Cerebellar cortex (tissue), 1 donor: ENCODE measurements at regions not wholly inside any gene's neighbourhood (a gene's known extent, or its start where the extent isn't known, plus 50 kb on each side); places are given as distances from the start of the nearest gene placed in this dataset.
"Not testable (repeated sequence)": the region's sequence is repeated elsewhere in the genome, so short reads cannot be mapped to it uniquely, and the experiment has no call there.

Experiments used
- DNase-seq: peaks from one replicate; pipeline ENCODE4 v3.0.0-alpha.2; 2015; ENCODE audit warnings: low spot score

- no peak for DNase-seq
Measured at GRCh38 chr10:25808372-25808771, 125.7 kb upstream of the MYO3A start.

DNA sequence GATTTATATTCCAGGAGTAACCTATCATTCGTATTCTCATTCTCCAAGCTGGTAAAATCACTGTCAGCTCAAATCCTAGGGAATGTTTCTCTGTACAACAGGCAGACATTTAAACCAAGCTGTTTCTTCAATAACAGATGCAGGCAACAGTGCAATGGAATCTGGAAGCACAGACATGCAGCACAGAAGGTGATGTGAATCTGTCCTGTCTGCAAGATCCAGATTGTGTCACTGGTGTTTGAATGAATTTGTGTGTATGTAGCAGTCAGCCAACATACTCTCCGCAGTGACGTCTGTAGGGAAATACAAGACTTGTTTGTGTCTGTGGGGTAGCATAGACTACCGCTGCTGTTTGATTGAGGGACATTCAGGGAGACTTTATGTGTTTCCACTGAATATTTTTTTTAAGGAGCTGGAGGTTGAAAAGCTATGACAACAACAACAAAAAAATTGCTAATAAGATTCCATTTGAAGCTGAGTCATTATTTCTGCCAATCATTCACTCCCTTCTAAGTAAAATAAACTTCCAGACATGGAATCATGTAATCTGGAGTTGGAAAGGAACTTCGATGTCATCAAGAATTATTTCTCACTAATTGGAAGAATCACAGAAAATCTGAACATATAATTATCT lies 122.9 kb upstream of the MYO3A start:
- no peak for DNase-seq

DNA sequence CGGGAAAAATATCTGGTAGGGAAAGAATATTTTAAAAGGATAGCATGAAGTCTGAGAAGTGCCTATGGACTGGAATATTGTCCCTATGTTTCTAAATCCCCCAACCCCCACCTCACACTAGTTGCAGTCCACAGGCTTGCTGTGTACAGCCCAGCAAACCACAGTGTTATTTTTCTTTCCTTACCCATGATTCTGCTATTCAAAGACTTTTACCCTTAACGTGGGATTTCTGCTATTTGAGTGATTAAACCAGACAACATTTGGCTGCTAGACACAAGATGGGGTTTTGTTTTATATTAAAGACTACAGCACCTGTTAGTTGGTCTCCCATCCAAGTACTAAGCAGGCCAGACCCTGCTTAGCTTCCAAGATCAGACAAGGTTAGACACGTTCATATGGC lies 120.5 kb upstream of the MYO3A start:
- DNase-seq = no peak

- DNase-seq = no peak
Measured at GRCh38 chr10:25815236-25815635, 118.8 kb upstream of the MYO3A start.

DNA sequence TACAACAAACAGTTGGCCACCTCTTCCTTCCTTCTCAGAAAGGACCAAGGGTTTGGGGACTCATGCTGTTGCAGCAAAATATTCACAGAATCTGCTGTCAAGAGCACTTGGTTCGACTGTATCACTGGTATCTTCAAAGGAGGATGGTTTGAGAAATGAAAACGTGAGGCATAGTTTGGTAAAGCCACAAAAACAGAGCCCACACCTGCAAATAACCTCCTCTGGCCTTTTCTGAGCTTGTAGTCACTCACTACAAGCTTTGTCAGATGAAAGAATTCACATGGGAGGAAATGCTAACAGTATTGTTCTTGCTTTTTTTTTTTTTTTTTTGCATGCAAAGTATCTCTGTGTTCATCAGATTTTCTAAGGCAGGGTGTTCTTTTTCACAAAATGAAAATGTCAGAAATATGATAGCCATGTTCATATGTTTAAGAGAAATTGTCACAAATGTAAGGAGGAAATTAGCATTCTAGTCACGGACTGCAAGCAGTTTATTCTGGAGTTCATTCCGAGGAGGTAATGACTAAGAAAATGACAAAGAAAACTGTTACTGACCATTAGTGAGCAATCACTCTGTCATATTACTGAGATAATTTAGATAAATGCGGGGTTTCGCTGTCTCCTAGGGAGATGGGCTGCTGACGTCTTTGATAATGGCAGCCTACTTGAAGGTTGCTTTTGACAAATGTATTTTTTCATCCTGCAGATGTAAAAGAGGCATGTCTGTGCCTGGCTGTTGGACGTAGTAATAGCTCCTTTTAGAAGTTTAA lies 117.8 kb upstream of the MYO3A start:
- no peak for DNase-seq

- DNase-seq = no peak
Measured at GRCh38 chr10:25817200-25817599, 116.8 kb upstream of the MYO3A start.

DNA sequence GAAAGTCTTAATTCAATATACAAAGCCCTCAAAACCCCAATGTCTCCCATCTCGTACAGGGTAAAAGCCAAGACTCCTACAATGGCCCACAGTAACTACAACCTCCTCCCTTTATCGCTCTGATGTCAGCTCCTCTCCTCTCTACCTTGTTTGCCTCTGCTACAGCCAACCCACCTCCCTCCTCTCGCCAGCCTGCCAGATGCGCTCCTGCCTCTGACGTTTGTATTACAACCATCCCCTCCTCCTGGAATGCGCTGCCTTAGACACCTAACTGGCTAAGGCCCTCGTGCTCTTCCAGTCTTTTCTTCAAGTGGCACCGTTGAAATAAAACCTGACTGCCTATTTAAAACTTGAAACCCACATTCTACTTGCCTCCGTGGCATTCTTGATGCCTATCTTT lies 115.3 kb upstream of the MYO3A start:
- no peak for DNase-seq

DNA sequence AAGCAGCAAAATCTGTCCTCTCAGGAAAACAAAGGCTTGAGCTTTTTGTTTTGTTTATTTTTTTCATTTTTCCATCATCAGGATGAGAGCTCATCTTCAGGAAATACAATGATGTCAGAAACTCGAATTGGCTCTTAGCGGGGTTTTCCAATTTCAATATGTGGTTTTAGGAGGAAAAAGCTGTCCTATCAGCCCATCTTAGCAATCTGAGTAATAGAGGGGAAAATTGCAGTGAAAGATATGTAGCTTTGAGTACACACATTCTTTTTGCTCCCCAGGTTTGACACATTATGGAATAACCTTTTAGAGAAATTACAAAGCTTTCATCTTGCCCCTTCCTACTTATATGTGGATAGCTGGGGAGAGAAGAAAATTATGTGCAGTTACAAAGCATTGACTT lies 113.6 kb upstream of the MYO3A start:
- DNase-seq = no peak

- DNase-seq = no peak
Measured at GRCh38 chr10:25820874-25821273, 113.2 kb upstream of the MYO3A start.

DNA sequence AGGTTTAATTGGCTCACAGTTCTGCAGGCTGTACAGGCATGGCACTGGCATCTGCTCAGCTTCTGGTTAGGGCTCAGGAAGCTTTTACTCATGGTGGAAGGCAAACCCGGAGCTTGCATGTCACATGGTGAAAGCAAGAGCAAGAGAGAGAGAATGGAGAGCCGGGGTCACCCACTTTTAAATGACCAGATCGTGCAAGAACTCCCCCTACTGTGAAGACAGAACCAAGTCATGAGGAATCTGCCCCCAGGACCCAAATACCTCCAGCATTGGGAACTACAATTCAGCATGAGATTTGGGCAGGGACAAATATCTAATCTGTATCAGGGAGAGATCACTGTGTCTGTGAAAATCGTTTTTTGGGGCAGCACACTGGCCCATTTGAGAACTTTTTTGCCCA lies 110.0 kb upstream of the MYO3A start:
- DNase-seq = no peak

DNA sequence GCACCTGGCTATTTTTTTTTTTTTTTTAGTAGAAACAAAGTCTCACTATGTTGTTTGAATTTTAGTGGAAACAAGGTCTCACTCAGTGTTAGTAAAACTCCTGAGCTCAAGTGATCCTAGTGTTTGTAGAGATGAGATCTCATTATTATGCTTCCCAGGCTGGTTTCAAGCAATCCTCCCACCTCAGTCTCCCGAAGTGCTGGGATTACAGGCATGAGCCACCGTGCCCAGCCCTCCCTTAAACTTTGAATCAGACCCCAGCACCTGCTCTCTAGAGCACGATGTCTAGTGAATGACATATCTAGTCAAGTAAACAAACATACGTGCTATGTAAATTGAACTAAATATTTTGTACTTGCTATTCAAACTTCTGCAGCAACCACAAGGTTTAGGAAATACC lies 105.6 kb upstream of the MYO3A start:
- DNase-seq = no peak

DNA sequence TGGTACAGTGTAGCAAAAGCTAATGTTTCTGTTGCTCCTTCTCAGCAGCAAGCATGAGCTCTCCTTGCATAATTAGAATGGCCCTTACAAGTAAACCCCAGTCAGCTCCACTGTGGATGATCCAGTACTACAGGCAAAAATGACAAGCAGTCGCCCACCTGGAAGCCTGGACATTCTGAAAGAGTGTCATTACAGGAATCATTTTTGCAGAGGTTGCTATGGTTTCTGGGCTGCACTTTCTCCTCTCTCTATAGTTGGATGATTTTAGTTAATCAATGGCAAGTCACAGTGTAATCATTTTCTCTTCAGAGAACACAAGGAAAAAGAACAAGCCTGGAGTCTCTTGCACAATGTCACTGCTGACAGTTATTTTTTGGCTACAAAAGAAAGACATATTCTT lies 102.9 kb upstream of the MYO3A start:
- DNase-seq = no peak

GRCh38 chr10:25839683-25840082 lies 94.3 kb upstream of the MYO3A start:
- no peak for DNase-seq

- DNase-seq = not testable (repeated sequence)
Measured at GRCh38 chr10:25840875-25841274, 93.2 kb upstream of the MYO3A start.

DNA sequence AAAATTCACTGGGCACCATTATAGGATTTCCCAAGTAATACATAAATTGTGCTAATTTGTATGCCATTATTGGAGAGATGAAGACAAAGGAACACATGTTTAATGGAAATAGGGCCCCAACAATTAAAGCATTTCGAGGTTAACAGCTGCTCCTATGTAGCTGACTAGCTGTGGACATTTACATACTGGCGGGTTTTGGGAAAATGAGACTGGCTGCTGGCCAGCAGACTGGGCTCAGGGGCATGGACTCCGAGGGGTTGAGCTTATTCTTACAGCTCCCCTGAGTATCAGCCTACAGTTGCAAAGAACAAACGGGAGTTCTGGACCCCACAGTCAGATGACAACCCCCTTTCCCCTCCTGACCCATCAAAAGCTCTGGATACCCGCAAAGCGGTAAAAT lies 91.9 kb upstream of the MYO3A start:
- no peak for DNase-seq

DNA sequence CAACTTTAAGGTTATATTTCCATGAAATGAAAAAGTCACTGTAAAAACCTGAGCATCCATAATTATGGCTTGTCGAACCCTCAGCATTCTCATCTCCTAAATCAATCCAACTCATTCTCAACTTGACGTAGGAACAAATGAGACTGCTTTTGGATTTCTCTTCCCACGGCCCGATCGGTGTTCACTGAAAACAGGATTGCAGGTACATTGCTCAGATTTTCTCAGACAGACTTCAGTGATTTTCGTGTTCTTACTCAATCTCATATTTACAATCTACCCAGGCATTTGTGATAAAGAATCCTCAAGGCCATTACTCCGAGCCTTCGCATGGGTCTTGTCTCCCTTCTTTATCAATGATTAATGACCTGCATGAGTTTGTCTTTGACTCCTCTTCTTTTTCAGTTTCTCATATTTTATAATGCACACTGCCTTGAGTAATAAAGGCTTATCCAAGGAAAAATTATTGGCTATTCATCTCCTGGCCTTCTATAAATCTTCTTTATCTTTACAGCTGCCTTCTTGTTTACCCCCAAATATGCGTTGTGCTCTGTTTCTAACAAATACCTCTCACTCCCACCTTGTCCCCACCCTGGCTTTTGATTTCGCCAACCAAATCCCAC lies 90.4 kb upstream of the MYO3A start:
- no peak for DNase-seq

DNA sequence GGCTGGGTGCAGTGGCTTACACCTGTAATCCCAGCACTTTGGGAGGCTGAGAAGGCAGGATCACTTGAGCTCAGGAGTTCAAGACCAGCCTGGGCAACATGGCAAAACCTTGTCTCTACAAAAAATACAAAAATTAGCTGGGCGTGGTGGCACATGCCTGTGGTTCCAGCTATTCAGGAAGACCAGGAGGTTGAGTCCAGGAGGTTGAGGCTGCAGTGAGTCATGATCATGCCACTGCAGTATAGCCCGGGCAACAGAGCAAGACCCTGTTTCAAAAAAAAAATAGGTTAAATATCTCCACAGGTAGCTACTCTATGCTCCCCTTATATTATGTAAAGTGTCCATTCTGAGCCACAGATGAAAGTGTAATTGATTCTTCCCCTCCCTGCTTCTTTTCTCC lies 89.3 kb upstream of the MYO3A start:
- not testable (repeated sequence) for DNase-seq

DNA sequence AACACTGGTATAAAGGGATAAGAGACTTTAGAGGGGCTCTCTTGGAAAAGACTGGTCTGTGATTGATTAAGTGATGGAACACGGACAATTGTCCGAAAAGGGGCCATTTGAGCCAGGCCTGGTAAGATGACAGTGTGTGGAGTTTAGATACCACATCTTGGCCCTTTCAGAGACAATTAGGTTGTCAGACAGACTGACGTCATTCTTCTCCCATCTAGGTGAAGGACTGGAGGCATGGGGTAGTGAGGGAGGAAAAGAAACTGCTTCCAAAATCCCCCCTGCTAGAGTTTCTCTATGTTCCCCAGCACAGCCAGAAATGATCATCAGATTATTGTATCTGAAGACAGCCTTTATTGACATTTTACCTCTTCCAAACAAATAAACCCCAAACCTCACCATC lies 84.8 kb upstream of the MYO3A start:
- DNase-seq = no peak

DNA sequence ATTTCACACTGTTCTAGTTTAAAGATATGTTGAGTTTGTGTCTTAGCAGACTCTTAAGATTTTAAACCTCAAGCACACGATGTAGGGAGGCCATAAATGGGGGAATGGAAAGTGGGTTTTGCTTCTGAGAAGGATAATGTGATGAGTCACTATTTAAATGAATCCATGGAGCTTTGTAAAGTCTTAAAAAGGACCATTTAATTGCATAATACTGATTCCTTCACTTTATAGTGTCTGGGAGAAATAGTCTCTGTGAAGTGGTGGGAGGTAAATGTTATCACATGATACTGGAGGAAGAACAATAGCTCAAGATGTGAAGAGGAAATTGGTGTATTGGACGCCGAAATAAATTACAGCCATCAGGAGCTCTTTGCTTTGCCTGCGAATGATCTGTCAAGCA lies 84.0 kb upstream of the MYO3A start:
- no peak for DNase-seq

DNA sequence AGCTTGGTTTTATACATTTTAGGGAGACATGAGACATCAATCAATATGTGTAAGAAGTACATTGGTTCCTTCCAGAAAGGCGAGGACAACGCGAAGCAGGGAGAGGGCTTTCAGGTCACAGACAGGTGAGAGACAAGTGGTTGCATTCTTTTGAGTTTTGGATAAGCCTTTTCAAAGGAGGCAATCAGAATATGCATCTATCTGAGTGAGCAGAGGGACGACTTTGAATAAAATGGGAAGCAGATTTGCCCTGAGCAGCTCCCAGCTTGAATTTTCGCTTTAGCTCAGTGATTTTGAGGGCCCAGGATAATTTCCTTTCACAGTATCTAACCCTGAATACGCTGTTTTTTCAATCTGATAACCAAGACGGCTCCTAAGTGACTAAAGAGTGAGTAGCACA lies 82.5 kb upstream of the MYO3A start:
- no peak for DNase-seq

DNA sequence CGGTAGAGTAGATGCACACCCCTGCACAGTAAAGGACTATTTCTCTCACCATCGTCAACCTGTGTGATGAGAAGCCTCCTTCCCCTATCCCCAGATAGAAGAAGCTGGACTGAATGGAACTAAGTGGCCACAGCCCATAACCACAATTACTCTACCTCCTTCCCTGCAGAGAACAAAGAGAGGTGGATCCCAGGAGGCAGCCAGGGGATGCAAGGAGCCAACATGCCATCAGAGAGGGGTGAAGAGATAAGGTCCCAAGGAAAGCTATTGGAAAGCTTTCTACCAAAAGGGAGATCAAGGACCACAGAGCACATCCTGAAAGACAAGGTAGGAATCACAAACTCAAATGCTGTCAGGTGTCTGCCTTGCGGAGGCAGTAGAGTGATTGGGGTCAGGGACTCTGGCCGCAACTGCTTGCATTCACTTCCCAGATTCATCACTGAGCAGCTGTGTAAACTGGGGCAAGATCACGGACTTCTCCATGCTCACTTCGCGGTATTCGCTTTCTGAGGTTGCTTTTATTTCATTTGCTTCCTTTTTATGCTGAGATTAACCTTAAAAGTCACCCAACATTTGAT lies 81.6 kb upstream of the MYO3A start:
- DNase-seq = no peak

GRCh38 chr10:25858076-25858475 lies 76.0 kb upstream of the MYO3A start:
- DNase-seq = no peak

DNA sequence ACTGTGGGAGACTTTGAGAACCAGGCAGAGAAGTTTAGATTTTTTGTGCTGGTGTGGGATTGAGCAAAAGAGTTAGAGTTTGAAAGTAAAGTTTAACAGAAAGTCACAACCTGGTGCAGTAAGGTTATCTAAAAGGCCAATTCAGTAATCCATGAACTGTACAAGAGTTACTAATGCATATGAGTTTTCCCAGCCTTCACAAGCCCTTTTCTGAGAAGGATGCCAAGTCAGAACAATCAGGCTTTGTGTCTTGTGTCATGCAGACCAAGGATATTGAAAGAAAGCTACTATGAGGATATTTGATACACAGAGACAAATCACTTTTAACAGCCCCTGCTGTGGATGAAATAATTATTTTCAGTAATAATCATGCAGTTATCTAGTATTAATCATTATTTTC lies 68.8 kb upstream of the MYO3A start:
- DNase-seq = no peak
